Pancreas (tissue), 10 donors: ENCODE measurements at regions not wholly inside any gene's neighbourhood (a gene's known extent, or its start where the extent isn't known, plus 50 kb on each side); places are given as distances from the start of the nearest gene placed in this dataset.
A peak's percentile ranks its signal among the peaks of the same experiment; 100 is the strongest.

ENCODE experiments used
- ATAC-seq, 4 donors: fragments of 200-7000 bp; cut with Tn5 transposase; one replicate each; pipeline versions ENCODE4 v1.8.0 to v1.9.1; 2020; ENCODE audit warnings: mild to moderate bottlenecking in 4 of 4, moderate library complexity in 4 of 4
- DNase-seq, 6 donors: peaks; one replicate each; pipeline ENCODE4 v3.0.0-alpha.2; 2020
- FAIRE-seq: peaks from 2 replicates; lab custom pipeline; 2012; peaks lifted over from hg19 to GRCh38; lab: Jason Lieb, UNC
- H3K27ac ChIP-seq, 4 donors: fragments of 200-600 bp; sonication (generic); 1 replicate in 3 of 4; 2 replicates in 1 of 4; pipeline versions ENCODE4 v1.5.0 to v1.8.0; 2020
- H3K27me3 ChIP-seq, 4 donors: fragments of 200-600 bp; one replicate each; pipeline ENCODE4 v1.8.0; 2021
- H3K36me3 ChIP-seq, 3 donors: fragments of 200-600 bp; sonication (generic) in 1 of 3; one replicate each; pipeline versions ENCODE4 v1.5.0 to v1.8.0; 2020 to 2021
- H3K4me1 ChIP-seq, 3 donors: fragments of 200-600 bp; one replicate each; pipeline ENCODE4 v1.8.0; 2021
- H3K4me3 ChIP-seq, 4 donors: fragments of 200-600 bp; sonication (generic) in 2 of 4; one replicate each; pipeline versions ENCODE4 v1.5.0 to v1.8.0; 2020 to 2021
- H3K9me3 ChIP-seq, 4 donors: fragments of 200-600 bp; one replicate each; pipeline ENCODE4 v1.8.0; 2021
- CTCF ChIP-seq, 4 donors: fragments of 200-600 bp; sonication (generic) in 3 of 4; IDR thresholded peaks; one replicate each; pipeline versions ENCODE4 v1.5.0 to v1.8.0; 2021; ENCODE audit warnings: antibody characterized with exemption in 4 of 4
- WGBS, 2 donors: extraction: QIAGEN DNeasy Blood & Tissue Kit; methylation state at CpG; one replicate each; pipeline ENCODE4 v1.1.7; 2013; 5-methylcytosine and 5-hydroxymethylcytosine counted together
- intact Hi-C, 3 donors: fragments of 100-400 bp; cut with DNase I; formaldehyde crosslinking; loops; one replicate each; pipeline versions ENCODE4 v1.11.1 to v1.14.2; 2022
- donor health status: healthy with polysubstance abuse.
- donor health status: DM: no; HTN: no; CAD: no; lungs with moderate emphysema.
- donor health status: DM: no; HTN: no; CAD: no.
- donor health status: control.
- donor health status: control.
- donor health status: Bipolar disorder and iron deficiency.
- donor health status: DM: yes; HTN: yes; CAD: no.
- donor health status: DM: no; HTN: no; CAD: no.
- donor health status: DM: no; HTN: no; CAD: no.
- donor health status: DM: yes; HTN: yes; CAD: no.

GRCh38 chr22:27185760-27186302 is 528.4 kb downstream of the MIAT start:
- no peaks in the 10 kb centered on the region for H3K36me3 ChIP-seq
- H3K9me3 ChIP-seq = no peaks in the 10 kb centered on the region
- no peaks in the 10 kb centered on the region for H3K4me1 ChIP-seq
- FAIRE-seq = no peak
- ATAC-seq = no peak
- H3K27ac ChIP-seq = no peak overlapping the region
- 67 to 79% methylated on average over 12 of the region's 12 CpGs for WGBS, 2 donors
- no peaks in the 10 kb centered on the region for H3K27me3 ChIP-seq
- intact Hi-C loops = no loop called here
- no peak overlapping the region for H3K4me3 ChIP-seq
- DNase-seq = no peak
- TF ChIP-seq CTCF (IDR thresholded peaks at IDR 0.05) = no peak

GRCh38 chr22:27186643-27187042 is 529.3 kb downstream of the MIAT start:
- ATAC-seq = no peak
- TF ChIP-seq CTCF (IDR thresholded peaks at IDR 0.05) = no peak

GRCh38 chr22:27192135-27192829 is 534.9 kb downstream of the MIAT start:
- H3K9me3 ChIP-seq = no peaks in the 10 kb centered on the region
- no peaks in the 10 kb centered on the region for H3K27me3 ChIP-seq
- intact Hi-C loops = no loop called here
- ATAC-seq = peak in 1 of 4 donors; percentile 11
- H3K4me3 ChIP-seq = no peak overlapping the region
- 82 to 87% methylated on average over 17 of the region's 17 CpGs for WGBS, 2 donors
- no peak overlapping the region for H3K27ac ChIP-seq
- DNase-seq = no peak
- no peak for TF ChIP-seq CTCF (IDR thresholded peaks at IDR 0.05)
- H3K4me1 ChIP-seq = no peaks in the 10 kb centered on the region
- no peak for FAIRE-seq
- no peaks in the 10 kb centered on the region for H3K36me3 ChIP-seq

More at GRCh38 chr22:27186643-27187042, 529.3 kb downstream of the MIAT start:
- Histone ChIP-seq H3K9me3 (no peaks in the 10 kb centered on the region), H3K4me1 (no peaks in the 10 kb centered on the region), H3K27ac (no peak overlapping the region), H3K4me3 (no peak overlapping the region), H3K27me3 (no peaks in the 10 kb centered on the region), H3K36me3 (no peaks in the 10 kb centered on the region)
- intact Hi-C loops = no loop called here
- FAIRE-seq (no peak), DNase-seq (no peak)
- WGBS, 2 donors = 63 to 68% methylated on average over 7 of the region's 7 CpGs

GRCh38 chr22:27193215-27193614 is 535.8 kb downstream of the MIAT start:
- no peak overlapping the region for H3K27ac ChIP-seq

More at GRCh38 chr22:27193215-27193614, 535.8 kb downstream of the MIAT start:
- no peak for TF ChIP-seq CTCF (IDR thresholded peaks at IDR 0.05)
- FAIRE-seq (no peak), ATAC-seq (no peak), DNase-seq (no peak)
- intact Hi-C loops = no loop called here
- no peaks in the 10 kb centered on the region for H3K9me3 ChIP-seq
- H3K27me3 ChIP-seq = no peaks in the 10 kb centered on the region
- no peaks in the 10 kb centered on the region for H3K4me1 ChIP-seq
- WGBS, 2 donors = 71 to 88% methylated on average over 6 of the region's 6 CpGs
- no peaks in the 10 kb centered on the region for H3K36me3 ChIP-seq
- no peak overlapping the region for H3K4me3 ChIP-seq
